A549 (cell line): ENCODE measurements at regions not wholly inside any gene's neighbourhood (a gene's known extent, or its start where the extent isn't known, plus 50 kb on each side); places are given as distances from the start of the nearest gene placed in this dataset.

Experiments used
- ATAC-seq, 2 experiments: fragments of 200-7000 bp in 1 of 2; fragments of >200 bp in 1 of 2; cut with Nextera tagmentation in 1 of 2; cut with Tn5 transposase in 1 of 2; 3 replicates each; pipeline versions ENCODE4 v1.8.0 to v1.9.1; 2018 to 2020; ENCODE audit warnings: mild to moderate bottlenecking in 1 of 2, moderate library complexity in 1 of 2
- CTCF ChIA-PET: fragments of 300-600 bp; sonication (Branson Sonifier 250); formaldehyde crosslinking; extraction: SDS; loops from one replicate; lab custom pipeline; 2021; ENCODE audit warnings: antibody characterized with exemption, inconsistent platforms; lab: Yijun Ruan, JAX
- POLR2A ChIA-PET: fragments of 350-600 bp; formaldehyde crosslinking; extraction: SDS; loops from one replicate; lab custom pipeline; 2021; ENCODE audit warnings: antibody characterized with exemption, inconsistent platforms; lab: Yijun Ruan, JAX
- DNase-seq, 2 experiments: peaks; one replicate each; pipeline versions ENCODE4 v3.0.0 to v3.0.0-alpha.2; 2011 to 2016; ENCODE audit warnings: low read depth in 1 of 2, low spot score in 1 of 2
- FAIRE-seq: peaks from 2 replicates; lab custom pipeline; 2011; peaks lifted over from hg19 to GRCh38; lab: Jason Lieb, UNC
- H3K27ac ChIP-seq, 2 experiments: fragments of >200 bp; sonication (Bioruptor Twin); formaldehyde crosslinking; 3 replicates each; pipeline ENCODE4 v1.5.1; 2016 to 2017
- H3K4me1 ChIP-seq: fragments of >200 bp; sonication (Bioruptor Twin); formaldehyde crosslinking; 3 replicates; pipeline ENCODE4 v1.6.1; 2016
- H3K4me2 ChIP-seq: fragments of >200 bp; sonication (Bioruptor Twin); formaldehyde crosslinking; 3 replicates; pipeline ENCODE4 v1.6.1; 2016
- H3K4me3 ChIP-seq: fragments of >200 bp; sonication (Bioruptor Twin); formaldehyde crosslinking; 3 replicates; pipeline ENCODE4 v1.5.1; 2016
- H3K9me3 ChIP-seq: fragments of >200 bp; sonication (Bioruptor Twin); formaldehyde crosslinking; 3 replicates; pipeline ENCODE4 v1.6.1; 2016
- BCL3 ChIP-seq: fragments of >200 bp; sonication (Bioruptor Twin); formaldehyde crosslinking; IDR thresholded peaks from 3 replicates; pipeline ENCODE4 v1.6.1; 2016
- CBX2 ChIP-seq: fragments of 200-600 bp; sonication (generic); IDR thresholded peaks from 2 replicates; pipeline ENCODE4 v1.6.1; 2016; ENCODE audit warnings: low read depth, mild to moderate bottlenecking, borderline replicate concordance
- CHD2 ChIP-seq: fragments of 150-350 bp; IDR thresholded peaks from 2 replicates; pipeline ENCODE4 v1.6.1; 2014; ENCODE audit warnings: low read length; ENCODE audit not compliant: partially characterized antibody
- CHD4 ChIP-seq: fragments of 200-600 bp; sonication (generic); IDR thresholded peaks from 2 replicates; pipeline ENCODE4 v1.6.1; 2016; ENCODE audit warnings: antibody characterized with exemption, mild to moderate bottlenecking, borderline replicate concordance
- E2F6 ChIP-seq: IDR thresholded peaks from 2 replicates; pipeline ENCODE4 v1.6.1; 2012; ENCODE audit warnings: low read depth, borderline replicate concordance
- GATA3 ChIP-seq: IDR thresholded peaks from 2 replicates; pipeline ENCODE4 v1.6.1; 2012; ENCODE audit warnings: borderline replicate concordance
- HDAC2 ChIP-seq: fragments of 200-600 bp; sonication (generic); IDR thresholded peaks from 2 replicates; pipeline ENCODE4 v1.6.1; 2016
- HOXA7 ChIP-seq: fragments of 250-450 bp; sonication (Bioruptor Pico); IDR thresholded peaks from 2 replicates; pipeline ENCODE4 v1.5.0; 2020; ENCODE audit warnings: mild to moderate bottlenecking, moderate library complexity
- HOXB5 ChIP-seq: fragments of 250-450 bp; sonication (Bioruptor Pico); IDR thresholded peaks from 2 replicates; pipeline ENCODE4 v1.5.0; 2020; ENCODE audit warnings: mild to moderate bottlenecking, moderate library complexity
- JUN ChIP-seq, 2 experiments: fragments of >200 bp; sonication (Bioruptor Twin); formaldehyde crosslinking; IDR thresholded peaks; 2 replicates in 1 of 2; 3 replicates in 1 of 2; pipeline ENCODE4 v1.6.1; 2016 to 2017
- MAFK ChIP-seq: fragments of 450-650 bp; IDR thresholded peaks from 2 replicates; pipeline ENCODE4 v1.6.1; 2014; ENCODE audit not compliant: partially characterized antibody
- NR3C1 ChIP-seq: fragments of >200 bp; sonication (Bioruptor Twin); formaldehyde crosslinking; IDR thresholded peaks from 3 replicates; pipeline ENCODE4 v1.6.1; 2017
- PHF8 ChIP-seq: fragments of 200-600 bp; sonication (generic); IDR thresholded peaks from 2 replicates; pipeline ENCODE4 v1.6.1; 2016; ENCODE audit warnings: low read depth, mild to moderate bottlenecking, antibody characterized with exemption, moderate library complexity, borderline replicate concordance
- RARB ChIP-seq: fragments of 250-450 bp; sonication (Bioruptor Pico); IDR thresholded peaks from 2 replicates; pipeline ENCODE4 v1.8.0; 2021; ENCODE audit warnings: mild to moderate bottlenecking, moderate library complexity
- RFX5 ChIP-seq: fragments of 450-650 bp; IDR thresholded peaks from 2 replicates; pipeline ENCODE4 v1.7.1; 2014; ENCODE audit warnings: antibody characterized with exemption, mild to moderate bottlenecking, moderate library complexity
- RNF2 ChIP-seq: fragments of 200-600 bp; sonication (generic); IDR thresholded peaks from 2 replicates; pipeline ENCODE4 v1.6.1; 2016; ENCODE audit warnings: low read depth, mild to moderate bottlenecking, antibody characterized with exemption, moderate library complexity, borderline replicate concordance
- SMC3 ChIP-seq: fragments of >200 bp; sonication (Bioruptor Twin); formaldehyde crosslinking; IDR thresholded peaks from 3 replicates; pipeline ENCODE4 v1.6.1; 2018; ENCODE audit warnings: inconsistent platforms
- TFCP2L1 ChIP-seq: fragments of 250-450 bp; sonication (Bioruptor Pico); IDR thresholded peaks from 2 replicates; pipeline ENCODE4 v1.5.0; 2021; ENCODE audit warnings: mild to moderate bottlenecking
- WGBS: methylation state at CpG from one replicate; pipeline ENCODE4 v1.1.6; 2017; ENCODE audit errors: missing lambda C conversion rate; 5-methylcytosine and 5-hydroxymethylcytosine counted together
- TF ChIP-seq, protein P1 (sequence below): fragments of 250-450 bp; sonication (Bioruptor Pico); IDR thresholded peaks from 2 replicates; pipeline ENCODE4 v1.5.0; 2021; ENCODE audit warnings: mild to moderate bottlenecking, moderate library complexity, borderline replicate concordance
- TF ChIP-seq, protein P2 (sequence below): fragments of 250-450 bp; sonication (Bioruptor Pico); IDR thresholded peaks from 2 replicates; pipeline ENCODE4 v1.5.0; 2020; ENCODE audit warnings: low read depth, mild to moderate bottlenecking, moderate library complexity

GRCh38 chr6:149160943-149161342 is 156.6 kb upstream of the TAB2 start:
- POLR2A ChIA-PET, result no interaction called here
- H3K27ac ChIP-seq, result no peak overlapping the region
- 27% methylated on average over 1 of the region's 1 CpG for WGBS
- no peaks in the 10 kb centered on the region for H3K9me3 ChIP-seq
- FAIRE-seq, result no peak
- TF ChIP-seq HOXA7 (CRISPR knock-in tag), result no peak
- no peak for TF ChIP-seq RFX5
- no peak for TF ChIP-seq HDAC2
- no peak for TF ChIP-seq CHD4
- no peak for TF ChIP-seq BCL3
- no peak for TF ChIP-seq CBX2
- TF ChIP-seq HOXB5, result no peak
- no peak for TF ChIP-seq MAFK
- TF ChIP-seq, protein P1, sequence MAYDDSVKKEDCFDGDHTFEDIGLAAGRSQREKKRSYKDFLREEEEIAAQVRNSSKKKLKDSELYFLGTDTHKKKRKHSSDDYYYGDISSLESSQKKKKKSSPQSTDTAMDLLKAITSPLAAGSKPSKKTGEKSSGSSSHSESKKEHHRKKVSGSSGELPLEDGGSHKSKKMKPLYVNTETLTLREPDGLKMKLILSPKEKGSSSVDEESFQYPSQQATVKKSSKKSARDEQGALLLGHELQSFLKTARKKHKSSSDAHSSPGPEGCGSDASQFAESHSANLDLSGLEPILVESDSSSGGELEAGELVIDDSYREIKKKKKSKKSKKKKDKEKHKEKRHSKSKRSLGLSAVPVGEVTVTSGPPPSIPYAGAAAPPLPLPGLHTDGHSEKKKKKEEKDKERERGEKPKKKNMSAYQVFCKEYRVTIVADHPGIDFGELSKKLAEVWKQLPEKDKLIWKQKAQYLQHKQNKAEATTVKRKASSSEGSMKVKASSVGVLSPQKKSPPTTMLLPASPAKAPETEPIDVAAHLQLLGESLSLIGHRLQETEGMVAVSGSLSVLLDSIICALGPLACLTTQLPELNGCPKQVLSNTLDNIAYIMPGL (CRISPR knock-in tag), result no peak
- no peak for TF ChIP-seq PHF8
- TF ChIP-seq, all 56 proteins: peak for 0
- ATAC-seq (no peak), DNase-seq (no peak)
- no peaks in the 10 kb centered on the region for H3K4me1 ChIP-seq
- CTCF ChIA-PET, result no interaction called here
- no peak overlapping the region for H3K4me3 ChIP-seq
- no peak overlapping the region for H3K4me2 ChIP-seq

- POLR2A ChIA-PET, result no interaction called here
- CTCF ChIA-PET, result no interaction called here
- ATAC-seq (no peak), DNase-seq (no peak), FAIRE-seq (no peak)
- TF ChIP-seq NR3C1 (no peak), JUN (IDR thresholded peaks at IDR 0.05) (no peak), HDAC2 (no peak), RNF2 (no peak), CHD2 (no peak), TFCP2L1 (no peak), GATA3 (no peak), SMC3 (no peak), RARB (CRISPR knock-in tag) (no peak), E2F6 (no peak)
- TF ChIP-seq, protein P1 (CRISPR knock-in tag), result no peak
- TF ChIP-seq, protein P2, sequence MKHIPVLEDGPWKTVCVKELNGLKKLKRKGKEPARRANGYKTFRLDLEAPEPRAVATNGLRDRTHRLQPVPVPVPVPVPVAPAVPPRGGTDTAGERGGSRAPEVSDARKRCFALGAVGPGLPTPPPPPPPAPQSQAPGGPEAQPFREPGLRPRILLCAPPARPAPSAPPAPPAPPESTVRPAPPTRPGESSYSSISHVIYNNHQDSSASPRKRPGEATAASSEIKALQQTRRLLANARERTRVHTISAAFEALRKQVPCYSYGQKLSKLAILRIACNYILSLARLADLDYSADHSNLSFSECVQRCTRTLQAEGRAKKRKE, result no peak
- H3K27ac ChIP-seq, result no peak overlapping the region
- H3K4me2 ChIP-seq, result no peak overlapping the region
- no peaks in the 10 kb centered on the region for H3K4me1 ChIP-seq
- no peaks in the 10 kb centered on the region for H3K9me3 ChIP-seq
- H3K4me3 ChIP-seq, result no peak overlapping the region
Measured at GRCh38 chr6:149162924-149163323, 154.6 kb upstream of the TAB2 start.
